Fibroblast of skin of left biceps (primary cell): ENCODE measurements at regions not wholly inside any gene's neighbourhood (a gene's known extent, or its start where the extent isn't known, plus 50 kb on each side); places are given as distances from the start of the nearest gene placed in this dataset.

ENCODE experiments used
- DNase-seq, 2 experiments: peaks; one replicate each; pipeline ENCODE4 v3.0.0-alpha.2; 2013; ENCODE audit warnings: low read depth in 2 of 2

GRCh38 chr17:79369532-79369931, 241.3 kb downstream of the RBFOX3 start:
- DNase-seq, result no peak

GRCh38 chr17:79369001-79369400, 241.8 kb downstream of the RBFOX3 start:
- DNase-seq, result no peak

- DNase-seq, result no peak
Observed at GRCh38 chr17:79368521-79368920, 242.3 kb downstream of the RBFOX3 start.

GRCh38 chr17:79366988-79367571, 243.8 kb downstream of the RBFOX3 start:
- DNase-seq, result no peak

GRCh38 chr17:79365836-79366770, 244.7 kb downstream of the RBFOX3 start:
- DNase-seq, result no peak

- DNase-seq, result no peak
Observed at GRCh38 chr17:79365351-79365750, 245.5 kb downstream of the RBFOX3 start.

GRCh38 chr17:79364315-79365094, 246.3 kb downstream of the RBFOX3 start:
- DNase-seq, result no peak

GRCh38 chr17:79363552-79364275, 247.1 kb downstream of the RBFOX3 start:
- DNase-seq, result no peak

- DNase-seq, result no peak
Observed at GRCh38 chr17:79362772-79363305, 248.0 kb downstream of the RBFOX3 start.

- DNase-seq, result no peak
Observed at GRCh38 chr17:79361873-79362771, 248.7 kb downstream of the RBFOX3 start.

- DNase-seq, result no peak
Observed at GRCh38 chr17:79361221-79361734, 249.6 kb downstream of the RBFOX3 start.

- DNase-seq, result no peak
Observed at GRCh38 chr17:79360196-79360595, 250.7 kb downstream of the RBFOX3 start.

- no peak for DNase-seq
Observed at GRCh38 chr17:79356839-79357447, 253.9 kb downstream of the RBFOX3 start.

- DNase-seq, result no peak
Observed at GRCh38 chr17:79355165-79355564, 255.7 kb downstream of the RBFOX3 start.

- no peak for DNase-seq
Observed at GRCh38 chr17:79354173-79354820, 256.6 kb downstream of the RBFOX3 start.

- no peak for DNase-seq
Observed at GRCh38 chr17:79353548-79353947, 257.3 kb downstream of the RBFOX3 start.

- no peak for DNase-seq
Observed at GRCh38 chr17:79353016-79353415, 257.8 kb downstream of the RBFOX3 start.

- DNase-seq, result no peak
Observed at GRCh38 chr17:79350533-79350932, 260.3 kb downstream of the RBFOX3 start.
